Uterus (tissue), 3 donors: ENCODE measurements at regions not wholly inside any gene's neighbourhood (a gene's known extent, or its start where the extent isn't known, plus 50 kb on each side); places are given as distances from the start of the nearest gene placed in this dataset.

Experiments
- DNase-seq, 2 donors: peaks; one replicate each; pipeline ENCODE4 v3.0.0-alpha.2; 2019 to 2020
- H3K27ac ChIP-seq, 2 donors: fragments of 200-600 bp; sonication (generic); 1 replicate in 1 of 2; 2 replicates in 1 of 2; pipeline ENCODE4 v1.5.1; 2016 to 2018
- H3K27me3 ChIP-seq, 2 donors: fragments of 200-600 bp; sonication (generic); one replicate each; pipeline ENCODE4 v1.5.1; 2018 to 2019; ENCODE audit warnings: control low read depth in 1 of 2
- H3K36me3 ChIP-seq, 2 donors: fragments of 200-600 bp; sonication (generic); one replicate each; pipeline ENCODE4 v1.5.1; 2019; ENCODE audit warnings: control low read depth in 1 of 2
- H3K4me1 ChIP-seq, 2 donors: fragments of 200-600 bp; sonication (generic); one replicate each; pipeline ENCODE4 v1.5.1; 2018 to 2019; ENCODE audit warnings: control low read depth in 1 of 2
- H3K4me3 ChIP-seq, 2 donors: fragments of 200-600 bp; sonication (generic); 1 replicate in 1 of 2; 2 replicates in 1 of 2; pipeline ENCODE4 v1.5.1; 2018 to 2019; ENCODE audit warnings: mild to moderate bottlenecking in 1 of 2
- H3K9me3 ChIP-seq, 2 donors: fragments of 200-600 bp; sonication (generic); one replicate each; pipeline ENCODE4 v1.5.1; 2019; ENCODE audit warnings: control low read depth in 1 of 2
- CTCF ChIP-seq, 4 experiments: fragments of 200-600 bp in 2 of 4; fragments of 450-650 bp in 2 of 4; sonication (generic) in 2 of 4; IDR thresholded peaks; one replicate each; pipeline ENCODE4 v1.5.1; 2016 to 2019; ENCODE audit warnings: antibody characterized with exemption in 4 of 4, mild to moderate bottlenecking in 2 of 4, moderate library complexity in 1 of 4
- POLR2A ChIP-seq, 2 donors: fragments of 450-650 bp; IDR thresholded peaks; one replicate each; pipeline ENCODE4 v1.6.1; 2016; ENCODE audit warnings: antibody characterized with exemption in 2 of 2, mild to moderate bottlenecking in 1 of 2, moderate library complexity in 1 of 2
- intact Hi-C: fragments of 100-400 bp; cut with DNase I; formaldehyde crosslinking; loops from one replicate; pipeline ENCODE4 v1.15.1; 2023; ENCODE audit warnings: low total_unique reads
- donor health status: DM: yes; HTN: yes; CAD: no.

- Histone ChIP-seq H3K27ac (no peak overlapping the region), H3K36me3 (no peaks in the 10 kb centered on the region), H3K27me3 (no peaks in the 10 kb centered on the region), H3K9me3 (no peaks in the 10 kb centered on the region), H3K4me1 (no peaks in the 10 kb centered on the region), H3K4me3 (no peak overlapping the region)
- no peak for DNase-seq
- TF ChIP-seq CTCF (IDR thresholded peaks at IDR 0.05) (no peak), POLR2A (IDR thresholded peaks at IDR 0.05) (no peak)
- intact Hi-C loops: no loop called here
Measured at GRCh38 chr20:11982289-11982954, 64.7 kb downstream of the BTBD3 start.

- Histone ChIP-seq H3K27me3 (no peaks in the 10 kb centered on the region), H3K4me1 (no peaks in the 10 kb centered on the region), H3K4me3 (no peak overlapping the region), H3K27ac (no peak overlapping the region), H3K36me3 (no peaks in the 10 kb centered on the region), H3K9me3 (no peaks in the 10 kb centered on the region)
- intact Hi-C loops: no loop called here
- TF ChIP-seq POLR2A (IDR thresholded peaks at IDR 0.05): no peak
- TF ChIP-seq CTCF (IDR thresholded peaks at IDR 0.05): no peak
- no peak for DNase-seq
Measured at GRCh38 chr20:11982955-11983470, 65.3 kb downstream of the BTBD3 start.

GRCh38 chr20:11986954-11987353 is 69.3 kb downstream of the BTBD3 start:
- no peaks in the 10 kb centered on the region for H3K9me3 ChIP-seq
- intact Hi-C loops: no loop called here
- H3K4me3 ChIP-seq: no peak overlapping the region
- TF ChIP-seq POLR2A (IDR thresholded peaks at IDR 0.05) (no peak), CTCF (IDR thresholded peaks at IDR 0.05) (no peak)
- H3K27ac ChIP-seq: no peak overlapping the region
- DNase-seq: no peak
- no peaks in the 10 kb centered on the region for H3K4me1 ChIP-seq
- H3K36me3 ChIP-seq: no peaks in the 10 kb centered on the region
- no peaks in the 10 kb centered on the region for H3K27me3 ChIP-seq

GRCh38 chr20:11987526-11987925 is 69.8 kb downstream of the BTBD3 start:
- Histone ChIP-seq H3K9me3 (no peaks in the 10 kb centered on the region), H3K4me1 (no peaks in the 10 kb centered on the region), H3K27ac (no peak overlapping the region), H3K4me3 (no peak overlapping the region), H3K36me3 (no peaks in the 10 kb centered on the region), H3K27me3 (no peaks in the 10 kb centered on the region)
- no peak for DNase-seq
- intact Hi-C loops: no loop called here
- TF ChIP-seq CTCF (IDR thresholded peaks at IDR 0.05): no peak

- DNase-seq: no peak
- H3K27me3 ChIP-seq: no peaks in the 10 kb centered on the region
- intact Hi-C loops: no loop called here
Measured at GRCh38 chr20:11989018-11989771, 71.5 kb downstream of the BTBD3 start.

More at GRCh38 chr20:11989018-11989771, 71.5 kb downstream of the BTBD3 start:
- no peak overlapping the region for H3K27ac ChIP-seq
- no peaks in the 10 kb centered on the region for H3K4me1 ChIP-seq
- H3K36me3 ChIP-seq: no peaks in the 10 kb centered on the region
- H3K4me3 ChIP-seq: no peak overlapping the region
- no peak for TF ChIP-seq POLR2A (IDR thresholded peaks at IDR 0.05)
- H3K9me3 ChIP-seq: no peaks in the 10 kb centered on the region
